Activated CD8-positive, alpha-beta memory T cell treated with anti-CD3 and anti-CD28 coated beads for 4 hours (primary cell): ENCODE measurements at regions not wholly inside any gene's neighbourhood (a gene's known extent, or its start where the extent isn't known, plus 50 kb on each side); places are given as distances from the start of the nearest gene placed in this dataset.
A peak's percentile ranks its signal among the peaks of the same experiment; 100 is the strongest.

Experiments
- DNase-seq, 2 donors: peaks; one replicate each; pipeline ENCODE4 v3.0.0-alpha.2; 2020; ENCODE audit warnings: low read depth in 2 of 2

- no peak for DNase-seq
These were observed 311.0 kb downstream of the AGTPBP1 start for GRCh38 chr9:85430659-85431338.

- no peak for DNase-seq
These were observed 313.5 kb downstream of the AGTPBP1 start for GRCh38 chr9:85428230-85428629.

- DNase-seq, result no peak
These were observed 314.0 kb downstream of the AGTPBP1 start for GRCh38 chr9:85427772-85428171.

- DNase-seq, result peak in 1 of 2 donors; percentile 3
These were observed 316.6 kb downstream of the AGTPBP1 start for GRCh38 chr9:85425153-85425611.

- no peak for DNase-seq
These were observed 318.3 kb downstream of the AGTPBP1 start for GRCh38 chr9:85423422-85423821.

GRCh38 chr9:85421641-85422040, 320.1 kb downstream of the AGTPBP1 start:
- no peak for DNase-seq

GRCh38 chr9:85420750-85421149, 321.0 kb downstream of the AGTPBP1 start:
- DNase-seq, result no peak

GRCh38 chr9:85417674-85418073, 324.1 kb downstream of the AGTPBP1 start:
- no peak for DNase-seq

GRCh38 chr9:85416715-85417114, 325.0 kb downstream of the AGTPBP1 start:
- DNase-seq, result no peak

- DNase-seq, result no peak
These were observed 327.4 kb downstream of the AGTPBP1 start for GRCh38 chr9:85414390-85414789.

GRCh38 chr9:85408494-85408893, 333.3 kb downstream of the AGTPBP1 start:
- DNase-seq, result no peak

- DNase-seq, result no peak
These were observed 336.2 kb downstream of the AGTPBP1 start for GRCh38 chr9:85405566-85405950.

GRCh38 chr9:85404911-85405565, 336.7 kb downstream of the AGTPBP1 start:
- DNase-seq, result no peak

- no peak for DNase-seq
These were observed 339.2 kb downstream of the AGTPBP1 start for GRCh38 chr9:85402551-85402950.

GRCh38 chr9:85401998-85402397, 339.8 kb downstream of the AGTPBP1 start:
- DNase-seq, result no peak

- DNase-seq, result no peak
These were observed 344.7 kb downstream of the AGTPBP1 start for GRCh38 chr9:85397005-85397404.

- no peak for DNase-seq
These were observed 349.5 kb downstream of the AGTPBP1 start for GRCh38 chr9:85392260-85392659.

GRCh38 chr9:85377731-85378289, 363.9 kb downstream of the AGTPBP1 start:
- DNase-seq, result no peak

- DNase-seq, result no peak
These were observed 373.0 kb downstream of the AGTPBP1 start for GRCh38 chr9:85368781-85369180.

GRCh38 chr9:85359161-85359560, 382.6 kb downstream of the AGTPBP1 start:
- DNase-seq, result no peak

- DNase-seq, result no peak
These were observed 392.7 kb downstream of the AGTPBP1 start for GRCh38 chr9:85349046-85349445.

GRCh38 chr9:85347541-85347940, 394.2 kb downstream of the AGTPBP1 start:
- DNase-seq, result no peak

- DNase-seq, result no peak
These were observed 396.9 kb downstream of the AGTPBP1 start for GRCh38 chr9:85344901-85345300.
